ENCODE measurements at regions not wholly inside any gene's neighbourhood (a gene's known extent, or its start where the extent isn't known, plus 50 kb on each side); places are given as distances from the start of the nearest gene placed in this dataset.
"Not testable (repeated sequence)": the region's sequence is repeated elsewhere in the genome, so short reads cannot be mapped to it uniquely, and the experiment has no call there.

DNA sequence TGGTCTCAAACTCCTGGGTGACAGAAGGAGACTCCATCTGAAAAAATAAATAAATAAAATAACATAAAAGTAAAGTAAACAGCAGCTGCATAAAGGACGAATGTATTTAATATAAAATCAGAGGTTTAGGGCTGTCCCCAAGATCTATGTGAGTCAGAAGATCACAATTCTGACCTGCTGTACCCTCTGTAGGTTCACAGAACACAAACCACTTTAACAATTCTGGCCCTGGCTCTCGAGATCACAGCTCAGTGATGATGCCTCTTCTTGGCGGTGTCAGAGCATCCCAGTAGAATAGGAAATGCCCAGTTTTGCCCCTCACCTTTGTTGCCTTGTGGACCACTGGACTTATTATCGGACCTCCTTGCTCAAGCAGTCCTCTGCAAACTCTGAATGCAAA is 380.9 kb downstream of the TLE1 start:
- Histone ChIP-seq H3K9me1 (ENCODE audit: control insufficient read depth, insufficient read depth, low read length) (no peaks in the 10 kb centered on the region), H3K4me2 (ENCODE audit: insufficient read depth, low read length) (no peak overlapping the region), H3K79me2 (ENCODE audit: control insufficient read depth, insufficient read depth, low read length) (no peaks in the 10 kb centered on the region), H3K27me3 (ENCODE audit: control insufficient read depth in 2 of 2, insufficient read depth in 2 of 2, low read length in 2 of 2) (no peaks in the 10 kb centered on the region), H2AFZ (ENCODE audit: low read depth, low read length) (no peak overlapping the region), H3K4me1 (replicated peaks in 1 of 2; ENCODE audit: control insufficient read depth in 2 of 2, insufficient read depth in 2 of 2, low read length in 2 of 2) (no peaks in the 10 kb centered on the region), H3K9ac (ENCODE audit: insufficient read depth in 1 of 2, low read depth in 2 of 2, low read length in 2 of 2) (no peak overlapping the region), H4K20me1 (replicated peaks; ENCODE audit: control insufficient read depth, insufficient read depth, low read length) (no peaks in the 10 kb centered on the region), H3K36me3 (ENCODE audit: control insufficient read depth, insufficient read depth, low read length) (no peaks in the 10 kb centered on the region), H3K27ac (ENCODE audit: extremely low read depth, low read depth, low read length) (no peak overlapping the region), H3K4me3 (no peak overlapping the region), H3K9me3 (replicated peaks; ENCODE audit: control insufficient read depth, insufficient read depth, low read depth, low read length) (no peaks in the 10 kb centered on the region)
- ATAC-seq (no peak), FAIRE-seq (no peak), DNase-seq (ENCODE audit: extremely low read depth in 1 of 4, low spot score in 3 of 4) (no peak)
- intact Hi-C loops (cut with micrococcal nuclease), result no loop called here
- CTCF ChIA-PET (ENCODE audit: low intra/inter-chr PET ratio), result no interaction called here
- POLR2A ChIA-PET, result no interaction called here
- in situ Hi-C loops (cut with MboI), result no loop called here
- 0% methylated on average over 4 of the region's 4 CpGs for WGBS (ENCODE audit: insufficient coverage, low coverage, missing lambda C conversion rate)
- BruUV-seq (replicated peaks), result no TSS peak
- TF ChIP-seq, protein P1, sequence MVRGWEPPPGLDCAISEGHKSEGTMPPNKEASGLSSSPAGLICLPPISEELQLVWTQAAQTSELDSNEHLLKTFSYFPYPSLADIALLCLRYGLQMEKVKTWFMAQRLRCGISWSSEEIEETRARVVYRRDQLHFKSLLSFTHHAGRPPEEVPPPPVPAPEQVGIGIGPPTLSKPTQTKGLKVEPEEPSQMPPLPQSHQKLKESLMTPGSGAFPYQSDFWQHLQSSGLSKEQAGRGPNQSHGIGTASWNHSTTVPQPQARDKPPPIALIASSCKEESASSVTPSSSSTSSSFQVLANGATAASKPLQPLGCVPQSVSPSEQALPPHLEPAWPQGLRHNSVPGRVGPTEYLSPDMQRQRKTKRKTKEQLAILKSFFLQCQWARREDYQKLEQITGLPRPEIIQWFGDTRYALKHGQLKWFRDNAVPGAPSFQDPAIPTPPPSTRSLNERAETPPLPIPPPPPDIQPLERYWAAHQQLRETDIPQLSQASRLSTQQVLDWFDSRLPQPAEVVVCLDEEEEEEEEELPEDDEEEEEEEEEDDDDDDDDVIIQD (CRISPR knock-in tag; IDR thresholded peaks at IDR 0.05), result no peak
- TF ChIP-seq GABPB2 (CRISPR knock-in tag; conservative IDR thresholded peaks at IDR 0.05) (no peak), KHSRP (IDR thresholded peaks at IDR 0.05) (no peak), TRIM24 (IDR thresholded peaks at IDR 0.05) (no peak), RBM34 (IDR thresholded peaks at IDR 0.05; ENCODE audit: borderline replicate concordance, insufficient read depth, low read length) (no peak), ZBTB1 (CRISPR knock-in tag; IDR thresholded peaks at IDR 0.05; ENCODE audit: borderline replicate concordance, low read depth) (no peak), SP1 (CRISPR knock-in tag; IDR thresholded peaks at IDR 0.05) (no peak)
- TF ChIP-seq, protein P2, sequence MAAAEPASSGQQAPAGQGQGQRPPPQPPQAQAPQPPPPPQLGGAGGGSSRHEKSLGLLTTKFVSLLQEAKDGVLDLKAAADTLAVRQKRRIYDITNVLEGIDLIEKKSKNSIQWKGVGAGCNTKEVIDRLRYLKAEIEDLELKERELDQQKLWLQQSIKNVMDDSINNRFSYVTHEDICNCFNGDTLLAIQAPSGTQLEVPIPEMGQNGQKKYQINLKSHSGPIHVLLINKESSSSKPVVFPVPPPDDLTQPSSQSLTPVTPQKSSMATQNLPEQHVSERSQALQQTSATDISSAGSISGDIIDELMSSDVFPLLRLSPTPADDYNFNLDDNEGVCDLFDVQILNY (CRISPR knock-in tag; IDR thresholded peaks at IDR 0.05), result no peak

DNA sequence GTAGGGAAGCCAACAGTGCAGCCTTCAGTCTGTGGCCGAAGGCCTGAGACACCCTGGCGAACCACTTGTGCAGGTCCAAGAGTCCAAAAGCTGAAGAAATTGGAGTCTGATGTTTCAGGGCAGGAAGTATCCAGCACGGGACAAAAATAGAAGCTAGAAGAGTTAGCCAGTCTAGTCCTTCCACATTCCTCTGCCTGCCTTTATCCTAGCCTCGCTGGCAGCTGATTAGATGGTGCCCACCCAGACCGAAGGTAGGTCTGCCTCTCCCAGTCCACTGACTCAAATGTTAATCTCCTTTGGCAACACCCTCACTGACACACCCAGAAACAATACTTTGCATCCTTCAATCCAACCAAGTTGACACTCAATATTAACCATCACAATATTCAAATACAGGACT is 381.6 kb downstream of the TLE1 start:
- in situ Hi-C loops (cut with MboI); CTCF ChIA-PET (ENCODE audit: low intra/inter-chr PET ratio): not testable (repeated sequence)

More for the DNA sequence above, 381.6 kb downstream of the TLE1 start:
- DNase-seq (ENCODE audit: extremely low read depth in 1 of 4, low spot score in 3 of 4); FAIRE-seq; H3K4me1 ChIP-seq (replicated peaks in 1 of 2; ENCODE audit: control insufficient read depth in 2 of 2, insufficient read depth in 2 of 2, low read length in 2 of 2); H2AFZ ChIP-seq (ENCODE audit: low read depth, low read length); H3K4me2 ChIP-seq (ENCODE audit: insufficient read depth, low read length); H3K9me3 ChIP-seq (replicated peaks; ENCODE audit: control insufficient read depth, insufficient read depth, low read depth, low read length); H3K27ac ChIP-seq (ENCODE audit: extremely low read depth, low read depth, low read length); H3K36me3 ChIP-seq (ENCODE audit: control insufficient read depth, insufficient read depth, low read length); ATAC-seq; POLR2A ChIA-PET; H3K79me2 ChIP-seq (ENCODE audit: control insufficient read depth, insufficient read depth, low read length); H4K20me1 ChIP-seq (replicated peaks; ENCODE audit: control insufficient read depth, insufficient read depth, low read length); H3K9ac ChIP-seq (ENCODE audit: insufficient read depth in 1 of 2, low read depth in 2 of 2, low read length in 2 of 2); H3K27me3 ChIP-seq (ENCODE audit: control insufficient read depth in 2 of 2, insufficient read depth in 2 of 2, low read length in 2 of 2); H3K4me3 ChIP-seq; H3K9me1 ChIP-seq (ENCODE audit: control insufficient read depth, insufficient read depth, low read length); intact Hi-C loops (cut with micrococcal nuclease); BruUV-seq (replicated peaks): not testable (repeated sequence)
- WGBS (ENCODE audit: insufficient coverage, low coverage, missing lambda C conversion rate), result 2% methylated on average over 5 of the region's 5 CpGs
